C4-2B (cell line): ENCODE measurements at regions not wholly inside any gene's neighbourhood (a gene's known extent, or its start where the extent isn't known, plus 50 kb on each side); places are given as distances from the start of the nearest gene placed in this dataset.
"Not testable (repeated sequence)": the region's sequence is repeated elsewhere in the genome, so short reads cannot be mapped to it uniquely, and the experiment has no call there.

Experiments
- CTCF ChIP-seq: fragments of 450-650 bp; conservative IDR thresholded peaks from 2 replicates; pipeline ENCODE4 v1.5.1; 2017; ENCODE audit warnings: mild to moderate bottlenecking
- ZFX ChIP-seq: fragments of 450-650 bp; IDR thresholded peaks from 2 replicates; pipeline ENCODE4 v1.6.1; 2017

GRCh38 chr4:188740791-188741190, 601.5 kb downstream of the TRIML1 start:
- not testable (repeated sequence) for TF ChIP-seq CTCF, ZFX
